NB4 (cell line): ENCODE measurements at regions not wholly inside any gene's neighbourhood (a gene's known extent, or its start where the extent isn't known, plus 50 kb on each side); places are given as distances from the start of the nearest gene placed in this dataset.

Experiments used
- MYC ChIP-seq: IDR thresholded peaks from 2 replicates; pipeline ENCODE4 v1.6.1; 2011; ENCODE audit warnings: low read depth, low read length
- TF ChIP-seq, protein P1 (sequence below): IDR thresholded peaks from one replicate; pipeline ENCODE4 v1.5.1; 2012; ENCODE audit warnings: low read depth, low read length

DNA sequence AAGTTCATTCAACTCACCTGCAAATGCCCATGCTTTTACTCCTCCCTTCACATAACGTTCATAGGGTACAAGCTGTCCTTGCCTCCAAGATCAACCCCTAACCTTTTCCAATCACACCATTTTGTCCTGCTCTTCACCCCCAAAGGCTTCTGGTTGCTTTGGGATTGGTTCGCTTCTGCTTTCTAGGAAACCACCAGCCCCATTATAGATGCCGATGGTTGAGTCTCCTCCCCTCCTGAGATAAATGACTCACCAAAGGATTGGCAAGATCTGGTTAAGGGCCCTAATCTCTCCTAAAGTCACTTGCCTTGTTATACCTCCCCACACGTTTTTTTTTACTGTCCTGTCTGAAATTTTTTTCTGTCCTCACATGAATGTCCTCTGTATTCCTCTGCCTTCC lies 311.4 kb downstream of the HACE1 start:
- TF ChIP-seq, protein P1, sequence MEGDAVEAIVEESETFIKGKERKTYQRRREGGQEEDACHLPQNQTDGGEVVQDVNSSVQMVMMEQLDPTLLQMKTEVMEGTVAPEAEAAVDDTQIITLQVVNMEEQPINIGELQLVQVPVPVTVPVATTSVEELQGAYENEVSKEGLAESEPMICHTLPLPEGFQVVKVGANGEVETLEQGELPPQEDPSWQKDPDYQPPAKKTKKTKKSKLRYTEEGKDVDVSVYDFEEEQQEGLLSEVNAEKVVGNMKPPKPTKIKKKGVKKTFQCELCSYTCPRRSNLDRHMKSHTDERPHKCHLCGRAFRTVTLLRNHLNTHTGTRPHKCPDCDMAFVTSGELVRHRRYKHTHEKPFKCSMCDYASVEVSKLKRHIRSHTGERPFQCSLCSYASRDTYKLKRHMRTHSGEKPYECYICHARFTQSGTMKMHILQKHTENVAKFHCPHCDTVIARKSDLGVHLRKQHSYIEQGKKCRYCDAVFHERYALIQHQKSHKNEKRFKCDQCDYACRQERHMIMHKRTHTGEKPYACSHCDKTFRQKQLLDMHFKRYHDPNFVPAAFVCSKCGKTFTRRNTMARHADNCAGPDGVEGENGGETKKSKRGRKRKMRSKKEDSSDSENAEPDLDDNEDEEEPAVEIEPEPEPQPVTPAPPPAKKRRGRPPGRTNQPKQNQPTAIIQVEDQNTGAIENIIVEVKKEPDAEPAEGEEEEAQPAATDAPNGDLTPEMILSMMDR, result no peak
- no peak for TF ChIP-seq MYC
